Calu3 (cell line): ENCODE measurements at regions not wholly inside any gene's neighbourhood (a gene's known extent, or its start where the extent isn't known, plus 50 kb on each side); places are given as distances from the start of the nearest gene placed in this dataset.

Experiments
- BruUV-seq: library from RNA; stranded (reverse); fragments of 400-500 nt; replicated peaks from 2 replicates; lab custom pipeline; 2021; lab: Mats Ljungman, UMichigan
- CTCF ChIA-PET: fragments of 300-600 bp; sonication (Branson Sonifier 250); formaldehyde crosslinking; loops from one replicate; lab custom pipeline; 2022; ENCODE audit warnings: antibody characterized with exemption; lab: Charles Lee
- DNase-seq: peaks from one replicate; pipeline ENCODE4 v3.0.0; 2022
- H3K27ac Mint-ChIP-seq: one replicate; pipeline ENCODE4 v1.8.0; 2022; ENCODE audit warnings: mixed read lengths; ENCODE audit not compliant: unreplicated experiment
- H3K27me3 Mint-ChIP-seq: one replicate; pipeline ENCODE4 v1.8.0; 2022; ENCODE audit warnings: mixed read lengths; ENCODE audit not compliant: unreplicated experiment
- H3K36me3 Mint-ChIP-seq: one replicate; pipeline ENCODE4 v1.8.0; 2022; ENCODE audit warnings: mild to moderate bottlenecking, moderate library complexity, mixed read lengths; ENCODE audit not compliant: insufficient read depth, unreplicated experiment
- H3K4me1 Mint-ChIP-seq: one replicate; pipeline ENCODE4 v1.8.0; 2022; ENCODE audit warnings: mild to moderate bottlenecking, low read depth, mixed read lengths; ENCODE audit not compliant: unreplicated experiment
- H3K4me3 Mint-ChIP-seq: one replicate; pipeline ENCODE4 v1.8.0; 2022; ENCODE audit warnings: mild to moderate bottlenecking, low read depth, moderate library complexity, mixed read lengths; ENCODE audit not compliant: unreplicated experiment
- H3K9me3 Mint-ChIP-seq: one replicate; pipeline ENCODE4 v1.8.0; 2022; ENCODE audit warnings: low read depth, mixed read lengths; ENCODE audit not compliant: unreplicated experiment
- CTCF ChIP-seq: fragments of 200-600 bp; IDR thresholded peaks from one replicate; pipeline ENCODE4 v1.8.0; 2022; ENCODE audit warnings: antibody characterized with exemption; ENCODE audit not compliant: unreplicated experiment
- intact Hi-C: fragments of 100-400 bp; cut with micrococcal nuclease; formaldehyde crosslinking; loops from one replicate; pipeline ENCODE4 v1.10.0; 2022; ENCODE audit not compliant: unreplicated experiment

DNA sequence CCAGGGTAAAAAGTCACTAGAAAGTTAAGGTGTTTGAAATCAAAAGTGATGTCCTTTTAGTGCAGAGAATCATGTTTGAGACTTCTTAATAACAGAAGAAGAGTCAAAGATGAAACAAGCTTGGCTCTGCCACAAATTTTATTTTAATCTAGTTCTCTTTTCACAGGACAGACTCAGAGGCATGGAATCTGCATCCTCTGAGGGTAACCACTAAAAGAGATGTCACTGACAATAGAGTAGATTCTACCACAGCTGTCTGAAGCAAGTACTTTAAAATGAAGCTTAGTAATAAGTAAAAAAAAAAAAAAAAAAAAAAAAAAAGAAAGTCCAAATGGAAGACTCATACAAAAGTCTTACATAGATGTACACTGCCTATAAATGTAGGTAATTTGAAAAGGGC, 519.7 kb upstream of the PRMT6 start:
- intact Hi-C loops: no loop called here
- no peaks in the 10 kb centered on the region for H3K27me3 Mint-ChIP-seq
- H3K27ac Mint-ChIP-seq: no peak overlapping the region
- no peak for TF ChIP-seq CTCF
- CTCF ChIA-PET: interaction anchor here (0.6 kb wide), 1 partner anchor 16 kb away, joined by 3 read pairs; no protein-coding TSS in a partner anchor
- no peaks in the 10 kb centered on the region for H3K4me1 Mint-ChIP-seq
- BruUV-seq: no TSS peak
- H3K9me3 Mint-ChIP-seq: peaks cover 2% of the 10 kb centered on the region
- H3K36me3 Mint-ChIP-seq: no peaks in the 10 kb centered on the region
- DNase-seq: no peak
- no peak overlapping the region for H3K4me3 Mint-ChIP-seq

GRCh38 chr1:106548726-106549125, 507.7 kb upstream of the PRMT6 start:
- Mint-ChIP-seq H3K4me1 (no peaks in the 10 kb centered on the region), H3K27ac (no peak overlapping the region), H3K9me3 (peaks cover 4% of the 10 kb centered on the region), H3K4me3 (no peak overlapping the region), H3K27me3 (no peaks in the 10 kb centered on the region), H3K36me3 (no peaks in the 10 kb centered on the region)
- CTCF ChIA-PET: no interaction called here
- TF ChIP-seq CTCF: no peak
- intact Hi-C loops: no loop called here
- BruUV-seq: no TSS peak
- DNase-seq: no peak

- Mint-ChIP-seq H3K9me3 (peaks cover 8% of the 10 kb centered on the region), H3K4me1 (no peaks in the 10 kb centered on the region), H3K27me3 (no peaks in the 10 kb centered on the region), H3K4me3 (no peak overlapping the region), H3K36me3 (no peaks in the 10 kb centered on the region), H3K27ac (no peak overlapping the region)
- no peak for TF ChIP-seq CTCF
- CTCF ChIA-PET: no interaction called here
- intact Hi-C loops: no loop called here
- DNase-seq: no peak
- BruUV-seq: no TSS peak
Observed at GRCh38 chr1:106554294-106554693, 502.2 kb upstream of the PRMT6 start.

GRCh38 chr1:106555571-106555970, 500.9 kb upstream of the PRMT6 start:
- DNase-seq: no peak
- no TSS peak for BruUV-seq
- no peak overlapping the region for H3K4me3 Mint-ChIP-seq
- CTCF ChIA-PET: no interaction called here
- H3K27me3 Mint-ChIP-seq: no peaks in the 10 kb centered on the region
- H3K4me1 Mint-ChIP-seq: no peaks in the 10 kb centered on the region
- no peak overlapping the region for H3K27ac Mint-ChIP-seq
- H3K36me3 Mint-ChIP-seq: no peaks in the 10 kb centered on the region
- TF ChIP-seq CTCF: no peak
- peaks cover 8% of the 10 kb centered on the region for H3K9me3 Mint-ChIP-seq
- intact Hi-C loops: no loop called here
